Keratinocyte (primary cell): ENCODE measurements at regions not wholly inside any gene's neighbourhood (a gene's known extent, or its start where the extent isn't known, plus 50 kb on each side); places are given as distances from the start of the nearest gene placed in this dataset.

Source experiments
- DNase-seq: peaks from one replicate; pipeline ENCODE4 v3.0.0-alpha.2; 2011; ENCODE audit warnings: low read depth, missing footprints, low spot score
- FAIRE-seq: peaks from 2 replicates; lab custom pipeline; 2011; peaks lifted over from hg19 to GRCh38; lab: Jason Lieb, UNC
- H2AFZ ChIP-seq: 2 replicates; pipeline ENCODE4 v1.6.0; 2012; ENCODE audit warnings: low read length, control low read depth, inconsistent platforms; ENCODE audit not compliant: control insufficient read depth
- H3K27ac ChIP-seq: 2 replicates; pipeline ENCODE4 v1.5.1; 2011; ENCODE audit warnings: low read length; ENCODE audit not compliant: control insufficient read depth, insufficient read depth
- H3K27me3 ChIP-seq: 3 replicates; pipeline ENCODE4 v1.6.0; 2011; ENCODE audit warnings: low read length; ENCODE audit not compliant: control insufficient read depth, insufficient read depth; ENCODE audit errors: extremely low read depth
- H3K36me3 ChIP-seq, 2 experiments: 2 replicates in 1 of 2; 3 replicates in 1 of 2; pipeline ENCODE4 v1.5.1; 2011; ENCODE audit warnings: low read length in 2 of 2, mild to moderate bottlenecking in 1 of 2; ENCODE audit not compliant: control insufficient read depth in 2 of 2, insufficient read depth in 2 of 2; ENCODE audit errors: extremely low read depth in 1 of 2
- H3K4me1 ChIP-seq: 3 replicates; pipeline ENCODE4 v1.5.1; 2011; ENCODE audit warnings: low read length; ENCODE audit not compliant: control insufficient read depth, insufficient read depth; ENCODE audit errors: extremely low read depth
- H3K4me2 ChIP-seq: 3 replicates; pipeline ENCODE4 v1.6.0; 2011; ENCODE audit warnings: low read depth, low read length; ENCODE audit not compliant: control insufficient read depth, insufficient read depth; ENCODE audit errors: extremely low read depth
- H3K4me3 ChIP-seq, 3 experiments: fragments of 200-600 bp in 1 of 3; sonication (generic) in 1 of 3; 2 replicates in 2 of 3; 3 replicates in 1 of 3; pipeline ENCODE4 v1.5.1; 2011 to 2016; ENCODE audit warnings: low read length in 3 of 3, mild to moderate bottlenecking in 3 of 3, control low read depth in 2 of 3, inconsistent platforms in 1 of 3, low read depth in 1 of 3, mixed read lengths in 1 of 3, mixed run types in 1 of 3, moderate library complexity in 1 of 3; ENCODE audit not compliant: control insufficient read depth in 2 of 3, insufficient read depth in 2 of 3; ENCODE audit errors: extremely low read depth in 1 of 3
- H3K79me2 ChIP-seq: 2 replicates; pipeline ENCODE4 v1.6.0; 2012; ENCODE audit warnings: low read length; ENCODE audit not compliant: control insufficient read depth, insufficient read depth
- H3K9ac ChIP-seq: 3 replicates; pipeline ENCODE4 v1.6.0; 2011; ENCODE audit warnings: low read length; ENCODE audit not compliant: control insufficient read depth, insufficient read depth; ENCODE audit errors: extremely low read depth
- H3K9me1 ChIP-seq: 3 replicates; pipeline ENCODE4 v1.6.0; 2011; ENCODE audit warnings: low read length; ENCODE audit not compliant: control insufficient read depth, insufficient read depth; ENCODE audit errors: extremely low read depth
- H3K9me3 ChIP-seq: 2 replicates; pipeline ENCODE4 v1.5.1; 2012; ENCODE audit warnings: low read depth, low read length; ENCODE audit not compliant: control insufficient read depth
- H4K20me1 ChIP-seq: 3 replicates; pipeline ENCODE4 v1.6.0; 2011; ENCODE audit warnings: low read length; ENCODE audit not compliant: control insufficient read depth, insufficient read depth; ENCODE audit errors: extremely low read depth
- CTCF ChIP-seq, 3 experiments: IDR thresholded peaks in 1 of 3; conservative IDR thresholded peaks in 1 of 3; optimal IDR thresholded peaks in 1 of 3; 2 replicates in 2 of 3; 3 replicates in 1 of 3; pipeline versions ENCODE3 to v1.5.1; 2011; ENCODE audit warnings: low read length in 3 of 3, mild to moderate bottlenecking in 3 of 3, moderate library complexity in 2 of 3, control low read depth in 1 of 3, inconsistent platforms in 1 of 3; ENCODE audit not compliant: insufficient read depth in 2 of 3; ENCODE audit errors: extremely low read depth in 1 of 3
- EZH2 ChIP-seq: IDR thresholded peaks from one replicate; pipeline ENCODE4 v1.6.1; 2012; ENCODE audit warnings: inconsistent platforms, mild to moderate bottlenecking, low read length, moderate library complexity
- dilution Hi-C: fragments of 300-500 bp; cut with MboI; formaldehyde crosslinking; loops from one replicate; pipeline ENCODE4 v1.7.0; 2020; ENCODE audit warnings: low sequenced_read_pairs; ENCODE audit not compliant: extremely low pct_ligation_motif_present

GRCh38 chr5:34517249-34517648 is 138.9 kb upstream of the RAI14 start:
- dilution Hi-C loops: no loop called here
- no peak overlapping the region for H2AFZ ChIP-seq
- H3K27ac ChIP-seq: no peak overlapping the region
- H3K9ac ChIP-seq: no peak overlapping the region
- no peaks in the 10 kb centered on the region for H3K36me3 ChIP-seq
- H4K20me1 ChIP-seq: no peaks in the 10 kb centered on the region
- H3K4me3 ChIP-seq: no peak overlapping the region
- H3K4me2 ChIP-seq: no peak overlapping the region
- FAIRE-seq (no peak), DNase-seq (no peak)
- no peaks in the 10 kb centered on the region for H3K4me1 ChIP-seq
- TF ChIP-seq CTCF (optimal IDR thresholded peaks at IDR 0.05 in 1 of 3, IDR thresholded peaks at IDR 0.05 in 1 of 3, conservative IDR thresholded peaks at IDR 0.05 in 1 of 3; ENCODE audit: extremely low read depth in 1 of 3, insufficient read depth in 2 of 3, low read length in 3 of 3) (no peak), EZH2 (no peak)
- no peaks in the 10 kb centered on the region for H3K27me3 ChIP-seq
- H3K79me2 ChIP-seq: no peaks in the 10 kb centered on the region
- no peaks in the 10 kb centered on the region for H3K9me1 ChIP-seq
- no peaks in the 10 kb centered on the region for H3K9me3 ChIP-seq

- Histone ChIP-seq H3K9me3 (no peaks in the 10 kb centered on the region), H2AFZ (no peak overlapping the region), H3K27me3 (no peaks in the 10 kb centered on the region), H3K4me2 (no peak overlapping the region), H3K27ac (no peak overlapping the region), H4K20me1 (no peaks in the 10 kb centered on the region), H3K36me3 (no peaks in the 10 kb centered on the region), H3K9ac (no peak overlapping the region), H3K4me1 (no peaks in the 10 kb centered on the region), H3K9me1 (no peaks in the 10 kb centered on the region), H3K79me2 (no peaks in the 10 kb centered on the region), H3K4me3 (no peak overlapping the region)
- dilution Hi-C loops: no loop called here
- no peak for DNase-seq
- TF ChIP-seq CTCF (optimal IDR thresholded peaks at IDR 0.05 in 1 of 3, IDR thresholded peaks at IDR 0.05 in 1 of 3, conservative IDR thresholded peaks at IDR 0.05 in 1 of 3; ENCODE audit: extremely low read depth in 1 of 3, insufficient read depth in 2 of 3, low read length in 3 of 3): no peak
- TF ChIP-seq EZH2: no peak
- FAIRE-seq: no peak
Observed at GRCh38 chr5:34519489-34520220, 136.5 kb upstream of the RAI14 start.
